ENCODE measurements at regions not wholly inside any gene's neighbourhood (a gene's known extent, or its start where the extent isn't known, plus 50 kb on each side); places are given as distances from the start of the nearest gene placed in this dataset.
"Not testable (repeated sequence)": the region's sequence is repeated elsewhere in the genome, so short reads cannot be mapped to it uniquely, and the experiment has no call there.

DNA sequence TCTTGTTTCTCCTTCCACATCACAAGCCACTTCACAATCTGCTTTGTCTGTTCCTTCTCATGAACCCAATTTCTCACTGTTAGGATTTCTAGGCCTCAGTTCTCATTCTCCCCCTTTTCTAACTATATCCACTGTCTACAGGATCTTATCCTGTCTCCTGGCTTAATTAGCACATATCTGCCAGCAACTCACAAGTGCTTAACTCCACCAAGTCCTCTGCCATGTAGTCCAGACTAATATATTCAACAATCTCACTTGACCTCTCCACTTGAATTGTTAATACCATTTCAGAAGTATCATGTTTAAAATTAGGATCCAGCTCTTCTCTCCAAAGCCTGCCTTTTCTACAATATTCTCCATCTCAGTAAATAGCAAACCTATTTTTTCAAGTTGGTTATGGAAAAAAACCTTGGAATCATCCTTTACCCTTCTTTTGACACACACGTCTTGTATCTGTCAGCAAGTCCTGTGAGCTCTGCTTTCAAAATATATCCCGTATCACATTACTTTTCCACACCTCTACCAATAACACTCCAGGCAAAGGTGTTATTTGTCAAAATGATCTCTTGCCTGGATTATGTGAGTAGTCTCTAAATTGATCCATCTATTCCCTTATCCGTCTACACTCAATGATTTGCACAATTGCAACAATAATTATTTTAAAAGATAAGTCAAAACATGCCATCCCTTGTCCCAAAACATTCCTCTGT is 127.2 kb upstream of the SLIT2 start:
- DNase-seq (ENCODE audit: low read depth) = no peak

DNA sequence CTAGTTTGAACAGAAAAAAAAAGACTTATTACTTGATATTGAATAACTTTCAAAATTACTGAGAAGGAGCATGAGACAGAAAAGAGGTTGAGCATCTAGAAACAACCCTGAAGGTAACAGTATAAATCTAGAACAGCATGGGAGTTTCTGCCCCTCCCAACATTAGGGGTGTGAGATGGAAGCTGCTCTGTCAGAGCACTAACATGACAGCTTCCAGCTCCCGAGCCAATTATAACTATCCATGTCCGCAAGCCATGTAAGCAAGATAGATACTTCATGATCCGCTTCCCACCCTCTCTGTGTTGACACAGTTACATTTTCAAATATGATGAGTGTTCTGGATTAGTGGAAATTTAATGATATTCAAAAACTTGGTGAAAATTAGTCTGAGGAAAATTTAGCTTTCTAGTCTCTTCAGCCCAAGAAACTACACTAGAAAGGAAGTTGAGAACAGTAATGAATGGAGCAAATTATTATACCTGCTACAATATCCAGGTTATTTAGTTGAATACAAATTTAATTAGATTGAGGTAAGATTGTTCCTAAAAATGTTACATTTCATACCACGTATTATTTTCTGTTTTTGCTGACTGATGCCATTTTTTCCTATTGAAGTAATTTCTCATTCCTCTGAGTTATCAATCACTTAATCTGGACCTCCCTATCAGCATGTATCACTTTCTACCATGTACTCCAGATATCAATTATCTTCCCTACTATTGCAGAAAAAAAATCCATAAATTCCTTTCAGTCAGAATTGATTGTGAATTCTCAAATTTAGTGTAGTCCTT is 129.3 kb upstream of the SLIT2 start:
- DNase-seq (ENCODE audit: low read depth) = no peak

DNA sequence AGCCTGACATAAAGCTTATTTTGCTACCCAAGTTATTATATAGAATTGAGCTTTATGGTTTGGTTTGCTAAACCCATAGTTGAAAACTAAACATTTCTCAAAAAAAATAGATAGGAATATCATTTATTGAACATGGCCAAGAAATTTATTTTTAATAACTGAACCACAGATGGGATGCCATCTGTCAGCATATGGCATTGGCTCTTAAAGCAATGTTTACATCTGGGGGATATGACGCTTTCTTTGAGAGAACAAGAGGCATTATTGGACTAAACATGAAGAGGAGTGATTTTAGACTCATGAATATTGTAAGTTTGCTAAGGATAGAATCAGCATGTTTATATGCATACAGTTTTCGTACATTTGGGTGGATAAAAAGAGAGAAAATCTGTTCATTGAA is 132.6 kb upstream of the SLIT2 start:
- DNase-seq (ENCODE audit: low read depth) = no peak

DNA sequence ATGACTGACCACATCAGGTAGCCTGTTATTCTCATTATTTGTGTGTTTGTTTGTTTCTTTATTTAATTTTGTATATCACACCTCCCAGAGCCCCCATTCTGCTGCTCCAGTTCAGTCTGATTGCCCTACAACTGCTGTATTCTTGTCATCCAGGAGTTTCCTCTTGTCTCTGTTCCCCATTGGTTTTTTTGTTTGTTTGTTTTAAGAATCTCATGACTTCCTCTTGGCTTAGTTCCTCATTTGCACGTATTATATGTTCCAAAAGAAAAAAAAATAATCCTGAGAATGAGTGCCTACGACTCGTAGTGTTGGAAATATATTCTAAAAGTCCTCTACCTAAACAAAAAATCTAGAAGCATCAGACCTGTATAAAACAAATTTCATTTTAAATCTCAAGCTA is 142.3 kb upstream of the SLIT2 start:
- no peak for DNase-seq (ENCODE audit: low read depth)

DNA sequence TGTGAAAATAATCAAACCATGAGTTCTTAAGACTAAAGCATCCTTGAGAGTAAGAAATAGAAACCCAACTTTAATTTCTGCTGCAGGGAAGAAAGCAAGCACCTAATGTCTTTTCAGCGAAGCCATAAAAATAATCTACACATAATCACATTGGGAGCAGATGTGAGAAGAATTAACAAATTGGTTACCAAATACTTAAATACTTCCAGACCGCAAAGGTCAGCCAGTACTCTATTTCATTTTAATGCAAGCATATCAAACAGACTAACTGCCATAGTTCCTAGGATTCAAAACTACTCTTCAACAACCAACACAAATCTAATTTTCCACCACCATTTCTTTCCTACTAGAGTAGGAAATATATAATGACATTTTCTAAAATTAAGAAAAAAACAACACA is 144.8 kb upstream of the SLIT2 start:
- DNase-seq (ENCODE audit: low read depth) = no peak

DNA sequence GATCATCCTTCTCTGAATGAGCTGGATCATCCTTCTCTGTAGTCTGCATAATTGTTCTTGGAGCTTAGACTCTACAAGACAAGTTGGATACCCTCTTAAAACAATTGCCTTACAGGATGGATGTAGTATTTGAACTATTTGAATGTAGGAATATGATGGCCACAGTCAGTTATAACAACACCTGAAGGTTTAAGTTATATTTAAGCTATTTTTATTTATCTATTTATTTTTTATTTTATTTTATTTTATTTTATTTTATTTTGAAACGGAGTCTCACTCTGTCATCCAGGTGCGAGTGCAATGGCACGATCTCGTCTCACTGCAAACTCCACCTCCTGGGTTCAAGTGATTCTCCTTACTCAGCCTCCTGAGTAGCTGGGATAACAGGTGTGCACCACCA is 149.9 kb upstream of the SLIT2 start:
- DNase-seq (ENCODE audit: low read depth) = no peak

DNA sequence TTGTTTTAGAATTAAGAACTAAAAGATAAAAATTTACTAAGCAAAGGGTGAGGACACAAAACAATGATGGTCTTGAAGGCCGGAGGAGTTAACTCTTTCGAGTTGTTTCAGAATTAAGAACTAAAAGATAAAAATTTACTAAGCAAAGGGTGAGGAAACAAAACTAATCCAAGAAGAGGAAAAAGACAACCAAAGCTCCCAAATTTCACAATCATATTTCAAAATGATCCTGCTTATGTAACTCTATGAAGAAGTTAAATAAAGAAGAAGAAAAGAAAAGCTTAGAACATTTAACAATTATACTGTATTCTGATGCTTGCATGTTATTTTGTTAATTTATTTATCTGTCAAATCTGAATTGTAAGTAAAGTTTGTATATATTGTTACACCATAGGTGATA is 154.8 kb upstream of the SLIT2 start:
- DNase-seq (ENCODE audit: low read depth) = no peak

DNA sequence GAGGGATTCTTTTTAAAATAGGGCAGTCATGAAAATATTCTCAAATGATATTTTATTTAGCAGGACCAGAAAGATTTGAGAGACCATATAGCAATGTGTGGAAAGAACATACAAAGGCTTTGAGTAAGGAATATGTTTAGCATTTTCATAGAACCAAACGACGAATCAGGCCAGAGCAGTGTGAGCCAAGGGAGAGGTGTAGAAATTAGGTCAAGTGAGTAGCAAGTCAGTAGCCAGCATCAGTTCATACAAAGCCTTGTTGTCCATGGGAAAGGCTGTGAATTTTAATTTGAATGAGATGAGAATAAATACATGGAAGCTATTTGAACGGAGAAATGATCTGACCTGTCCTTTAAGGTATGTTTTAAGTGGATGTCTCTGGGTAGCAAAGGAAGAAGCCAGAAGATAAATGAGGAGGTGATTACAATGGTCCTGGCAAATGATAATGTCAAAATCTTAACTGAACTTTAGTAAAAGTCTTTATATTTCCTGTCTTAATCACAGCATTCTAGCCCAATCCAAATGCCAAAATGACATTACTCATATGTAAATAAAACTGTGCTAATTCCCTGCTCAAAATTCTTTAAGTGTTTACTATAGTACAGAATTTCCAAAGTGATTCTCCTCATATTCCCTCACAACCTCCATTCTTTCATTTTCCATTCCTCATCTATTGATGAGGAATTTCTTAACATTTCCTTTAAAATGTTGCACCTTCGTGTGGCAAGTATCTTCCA is 155.7 kb upstream of the SLIT2 start:
- DNase-seq (ENCODE audit: low read depth) = no peak

DNA sequence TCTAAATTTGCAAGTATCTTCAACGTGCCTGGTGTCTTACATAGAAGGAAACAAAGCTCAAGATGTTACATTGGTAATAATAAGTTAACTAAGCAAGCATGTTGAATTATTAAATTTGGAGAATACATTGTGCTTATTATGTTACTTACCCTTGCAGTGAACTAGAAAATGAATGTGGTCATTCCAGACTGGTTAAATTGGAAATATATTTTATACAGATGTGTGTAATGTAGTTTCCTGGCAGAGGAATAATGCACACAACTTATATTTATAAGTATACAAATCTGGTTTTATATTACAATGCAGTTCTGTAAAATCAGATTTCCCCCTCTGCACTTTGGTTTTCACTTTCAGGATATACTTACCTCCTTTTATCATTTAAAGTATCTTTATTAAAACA is 159.9 kb upstream of the SLIT2 start:
- no peak for DNase-seq (ENCODE audit: low read depth)

DNA sequence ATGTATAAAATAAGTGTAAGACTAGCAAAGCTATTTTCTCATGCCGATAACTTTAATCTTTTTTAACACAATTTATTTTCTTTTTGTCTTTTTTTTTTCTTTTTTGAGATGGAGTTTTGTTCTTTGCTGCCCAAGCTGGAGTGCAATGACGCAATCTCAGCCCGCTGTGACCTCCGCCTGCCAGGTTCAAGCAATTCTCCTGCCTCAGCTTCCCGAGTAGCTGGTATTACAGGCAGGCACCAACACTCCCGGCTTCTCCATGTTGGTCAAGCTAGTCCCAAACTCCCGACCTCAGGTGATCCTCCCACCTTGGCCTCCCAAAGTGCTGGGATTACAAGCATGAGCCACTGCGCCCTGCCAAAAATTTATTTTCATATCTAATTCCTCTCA is 164.2 kb upstream of the SLIT2 start:
- no peak for DNase-seq (ENCODE audit: low read depth)

DNA sequence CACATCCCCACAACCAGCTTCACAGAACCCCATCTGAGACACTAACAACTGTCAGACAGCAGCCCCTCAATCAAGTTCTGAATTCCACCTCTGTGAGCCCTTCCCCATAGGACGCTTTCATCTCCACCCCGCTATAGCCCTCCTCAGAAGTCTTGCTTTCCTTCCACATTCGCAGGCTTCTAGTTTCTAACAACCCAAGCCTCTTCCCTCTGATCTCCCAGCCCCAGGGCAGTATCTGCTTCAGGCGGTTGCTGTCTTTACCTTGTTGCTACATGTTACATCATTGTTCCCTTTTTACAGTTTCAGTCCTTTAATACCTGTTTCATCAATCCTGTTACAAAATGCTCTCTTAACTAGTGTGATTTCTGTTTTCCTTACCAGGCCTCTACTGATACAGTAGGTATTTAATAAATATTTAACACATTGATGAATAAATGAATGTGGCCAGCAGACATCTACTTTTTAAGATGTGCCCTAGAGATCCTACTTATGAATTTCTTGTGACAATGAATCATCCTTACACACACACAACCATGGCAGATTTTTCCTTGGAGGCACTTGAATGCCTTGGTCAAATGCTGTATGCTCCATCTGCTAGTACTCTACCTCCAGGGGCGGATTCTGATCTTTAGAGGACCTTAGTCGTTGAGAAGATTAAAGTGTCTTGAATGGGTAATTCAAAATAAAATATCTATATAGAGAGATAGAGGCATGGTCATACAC is 164.7 kb upstream of the SLIT2 start:
- no peak for DNase-seq (ENCODE audit: low read depth)

DNA sequence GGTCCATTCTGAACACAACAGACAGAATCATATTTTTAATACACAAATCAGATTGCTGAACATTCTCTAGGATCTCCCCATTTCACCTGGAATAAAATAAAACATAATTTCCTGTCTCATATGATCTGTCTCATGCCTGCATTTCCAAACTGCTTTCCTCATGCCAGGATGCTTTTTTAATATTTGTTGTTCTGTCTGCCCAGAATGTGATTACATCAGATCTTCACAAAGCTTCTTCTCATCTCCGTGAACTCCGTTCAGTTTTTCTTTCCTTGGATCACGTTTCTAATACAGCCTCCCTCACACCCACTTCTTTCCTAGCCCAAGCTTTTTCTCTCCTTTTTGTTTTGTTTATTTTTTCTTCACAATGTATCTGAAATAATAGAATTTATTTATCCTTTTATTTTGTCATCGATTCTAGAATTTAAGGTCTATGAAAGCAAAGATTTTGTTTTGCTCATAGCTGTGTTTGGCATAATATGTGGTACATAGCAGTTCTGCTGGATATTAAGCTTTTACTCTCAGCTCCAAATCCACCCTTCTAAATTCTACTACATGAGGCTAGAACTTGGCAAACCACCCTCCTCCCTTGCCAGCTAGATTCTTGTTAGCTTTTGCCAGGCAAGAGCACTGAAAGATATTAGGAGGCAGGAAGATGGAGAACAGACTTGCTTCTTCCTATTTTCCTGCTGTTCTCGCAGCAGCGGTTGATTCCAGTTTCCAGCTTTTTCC is 165.5 kb upstream of the SLIT2 start:
- DNase-seq (ENCODE audit: low read depth) = no peak

DNA sequence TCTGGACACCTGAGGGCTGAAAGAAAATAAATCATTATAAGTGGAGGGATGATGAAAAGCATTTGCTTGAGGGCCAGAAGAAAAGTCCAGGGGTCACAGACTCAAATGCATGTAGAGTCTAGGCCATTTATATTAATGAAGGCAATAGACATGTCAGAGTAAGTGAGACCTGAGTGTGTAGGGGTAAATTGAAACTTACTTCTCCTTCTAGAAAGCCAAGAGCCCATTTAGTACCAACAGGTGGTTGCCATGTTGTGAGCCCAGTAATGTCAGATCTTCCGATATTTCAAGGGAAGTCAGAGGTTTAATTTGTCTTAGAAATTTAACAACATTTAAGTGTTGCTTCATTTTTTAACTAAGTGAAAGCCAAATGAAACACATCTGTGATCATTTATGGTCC is 166.1 kb upstream of the SLIT2 start:
- no peak for DNase-seq (ENCODE audit: low read depth)

DNA sequence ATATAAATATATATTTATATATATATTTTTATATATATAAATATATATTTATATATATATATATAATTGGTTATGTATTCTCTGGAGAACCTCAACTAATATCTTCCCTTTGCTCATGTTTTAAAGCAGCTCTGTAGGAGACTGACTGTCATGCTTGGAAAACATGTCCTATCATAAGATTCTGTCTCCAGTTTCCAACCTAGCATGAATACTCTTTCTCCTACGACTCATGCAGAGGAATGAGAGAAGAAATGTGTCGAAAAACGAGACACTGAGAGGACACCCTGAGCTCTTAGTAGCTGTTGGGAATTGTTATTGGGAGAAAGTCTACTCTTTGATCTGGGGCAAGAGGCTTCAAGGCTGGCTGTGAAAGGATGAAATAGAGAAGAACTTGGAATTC is 166.5 kb upstream of the SLIT2 start:
- DNase-seq (ENCODE audit: low read depth) = no peak

DNA sequence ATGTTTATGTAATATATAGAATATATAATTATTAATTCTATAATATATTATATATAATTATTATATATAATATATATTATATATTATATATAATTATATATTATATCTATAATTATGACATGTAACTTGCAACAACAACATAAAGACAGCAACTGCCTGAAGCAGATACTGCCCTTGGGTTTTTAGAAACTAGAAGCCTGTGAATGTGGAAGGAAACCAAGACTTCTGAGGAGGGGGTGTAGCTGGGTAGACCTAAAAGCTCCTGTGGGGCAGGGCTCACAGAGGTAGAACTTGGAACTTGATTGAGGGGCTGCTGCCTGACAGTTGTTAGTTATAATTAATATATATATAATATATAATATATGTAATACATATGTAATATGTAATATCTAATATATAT is 167.2 kb upstream of the SLIT2 start:
- no peak for DNase-seq (ENCODE audit: low read depth)

DNA sequence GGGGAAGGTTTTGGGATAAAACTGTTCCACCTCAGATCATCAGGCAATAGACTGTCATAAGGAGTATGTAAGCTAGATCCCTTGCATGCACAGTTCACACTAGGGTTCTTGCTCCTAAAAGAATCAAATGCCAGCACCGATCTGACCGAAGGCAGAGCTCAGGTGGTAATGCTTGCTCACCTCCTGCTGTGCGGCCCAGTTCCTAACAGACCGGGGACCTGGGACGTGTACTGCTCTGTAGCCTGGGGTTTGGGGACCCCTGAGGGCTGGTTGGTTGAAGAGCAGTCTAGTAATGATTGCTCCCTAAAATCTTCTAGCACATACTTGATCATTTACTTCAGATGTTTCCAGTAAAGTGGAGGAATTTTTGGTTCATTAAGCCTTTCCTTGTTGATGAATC is 173.1 kb upstream of the SLIT2 start:
- no peak for DNase-seq (ENCODE audit: low read depth)

DNA sequence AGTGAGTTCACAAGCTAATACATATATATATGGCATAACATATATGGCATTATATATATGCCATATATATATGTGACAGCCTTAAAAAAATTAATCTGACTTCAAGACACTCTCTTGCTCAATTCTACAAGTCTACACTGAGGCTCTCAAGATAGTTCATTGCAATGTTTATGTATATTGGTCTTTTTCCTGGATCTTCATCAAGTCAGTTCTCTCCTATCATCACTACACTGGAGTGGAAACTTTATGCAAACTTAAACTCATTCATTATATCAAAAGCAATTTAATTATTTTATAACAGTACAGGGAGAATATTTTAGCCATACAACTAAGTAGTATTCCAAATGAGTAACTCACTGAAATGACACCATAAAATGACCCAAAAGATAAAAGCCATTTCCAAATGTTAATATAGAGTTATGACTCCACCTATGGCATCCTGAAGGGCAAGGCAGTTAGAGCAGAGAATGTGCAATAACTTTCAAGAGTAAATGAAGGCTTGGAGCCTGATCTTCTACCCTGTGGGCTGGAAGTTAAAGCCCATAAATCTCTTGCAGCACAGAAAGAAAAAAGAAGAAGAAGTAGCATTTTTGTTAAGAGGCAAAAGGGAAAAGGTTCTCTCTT is 176.3 kb upstream of the SLIT2 start:
- no peak for DNase-seq (ENCODE audit: low read depth)

DNA sequence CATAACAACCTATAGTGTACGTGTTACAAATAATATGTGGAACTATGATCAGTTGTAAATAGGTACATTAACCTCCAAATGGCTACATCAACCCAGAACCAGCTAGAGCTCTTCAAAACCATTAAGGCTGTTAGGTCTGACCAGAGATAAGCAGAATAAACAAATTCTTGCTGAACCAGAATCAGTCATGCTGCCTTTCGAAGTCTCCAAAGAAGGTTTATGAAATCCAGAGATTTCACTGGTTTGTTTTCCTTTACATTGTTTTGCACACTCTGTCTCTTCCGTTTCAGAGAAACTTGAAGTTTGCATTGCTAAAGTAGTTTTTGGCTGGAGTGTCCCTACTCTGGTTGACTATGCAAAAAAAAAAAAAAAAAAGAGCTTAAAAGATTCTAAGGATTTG is 177.3 kb upstream of the SLIT2 start:
- no peak for DNase-seq (ENCODE audit: low read depth)

DNA sequence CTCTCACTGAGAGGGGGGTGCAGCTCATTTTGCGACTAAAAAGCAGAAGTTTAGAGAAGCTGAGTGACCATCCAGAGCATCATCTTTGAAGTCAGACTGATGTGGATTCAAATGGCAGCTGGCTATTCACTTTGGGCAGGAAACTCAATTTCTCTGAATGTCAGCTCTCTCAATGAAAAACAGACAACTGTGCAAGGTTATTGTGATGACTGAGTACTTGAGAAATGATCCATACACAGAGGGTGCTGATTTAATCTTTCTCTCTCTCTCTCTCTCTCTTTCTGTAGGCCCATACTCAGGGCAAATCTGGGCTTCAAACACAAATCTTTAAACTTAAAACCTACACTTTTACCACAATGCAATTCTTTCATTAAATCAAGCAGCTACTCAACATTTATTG is 185.8 kb upstream of the SLIT2 start:
- DNase-seq (ENCODE audit: low read depth) = no peak

DNA sequence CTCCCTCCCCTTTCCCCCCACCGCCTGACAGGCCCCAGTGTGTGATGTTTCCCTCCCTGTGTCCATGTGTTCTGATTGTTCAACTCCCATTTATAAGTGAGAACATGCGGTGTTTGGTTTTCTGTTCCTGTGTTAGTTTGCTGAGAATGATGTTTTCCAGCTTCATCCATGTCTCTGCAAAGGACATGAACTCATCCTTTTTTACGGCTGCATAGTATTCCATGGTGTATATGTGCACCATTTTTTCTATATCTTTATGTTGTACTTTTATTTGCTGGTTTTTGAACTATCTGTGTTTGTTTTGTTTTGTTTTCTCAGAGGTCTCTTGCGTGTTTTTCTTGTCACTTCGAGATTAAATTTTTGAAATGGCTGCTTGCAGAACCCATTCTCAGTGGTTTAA is 188.8 kb upstream of the SLIT2 start:
- not testable (repeated sequence) for DNase-seq (ENCODE audit: low read depth)

DNA sequence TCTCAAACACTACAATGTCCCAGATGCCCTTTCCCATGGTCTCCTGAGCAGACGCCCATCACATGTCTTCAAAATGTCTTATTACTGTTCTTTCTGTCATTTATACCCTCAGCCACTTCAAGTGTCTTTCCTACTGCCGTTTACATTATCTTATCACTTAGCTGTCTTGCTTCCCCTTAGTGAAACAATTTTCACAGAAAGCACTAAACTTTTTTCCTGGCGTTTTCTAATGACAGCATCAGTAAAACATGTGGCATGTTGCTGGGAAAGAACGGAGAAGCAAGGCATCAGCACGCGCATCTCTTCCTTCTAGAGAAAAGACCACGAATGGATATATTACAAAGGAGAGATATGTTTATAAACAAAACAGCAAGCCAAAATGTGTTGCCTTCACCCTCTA is 189.7 kb upstream of the SLIT2 start:
- no peak for DNase-seq (ENCODE audit: low read depth)
